GM19463 (cell line): ENCODE measurements at regions not wholly inside any gene's neighbourhood (a gene's known extent, or its start where the extent isn't known, plus 50 kb on each side); places are given as distances from the start of the nearest gene placed in this dataset.

Experiments used
- ATAC-seq: cut with Tn5 transposase; IDR thresholded peaks from one replicate; pipeline ENCODE4 v1.9.1; 2021; ENCODE audit warnings: mild to moderate bottlenecking, moderate library complexity; ENCODE audit not compliant: unreplicated experiment

DNA sequence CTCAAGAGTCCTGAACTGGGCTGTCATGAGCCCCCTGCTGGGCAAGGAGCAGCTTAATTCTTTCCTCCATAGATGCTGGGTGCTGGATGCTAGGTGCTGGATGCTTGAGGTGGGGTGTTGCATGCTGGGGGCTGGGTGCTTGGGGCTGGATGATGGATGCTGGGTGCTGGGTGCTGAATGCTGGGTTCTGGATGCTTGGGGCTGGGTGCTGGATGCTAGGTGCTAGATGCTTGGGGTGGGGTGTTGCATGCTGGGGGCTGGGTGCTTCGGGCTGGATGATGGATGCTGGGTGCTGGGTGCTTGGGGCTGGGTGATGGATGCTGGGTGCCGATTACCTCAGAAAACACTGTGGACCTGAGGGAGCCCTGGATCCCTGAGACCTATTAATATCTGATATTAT is 837.7 kb downstream of the GALR1 start:
- no peak for ATAC-seq

GRCh38 chr18:78090584-78090983 is 840.9 kb downstream of the GALR1 start:
- no peak for ATAC-seq

DNA sequence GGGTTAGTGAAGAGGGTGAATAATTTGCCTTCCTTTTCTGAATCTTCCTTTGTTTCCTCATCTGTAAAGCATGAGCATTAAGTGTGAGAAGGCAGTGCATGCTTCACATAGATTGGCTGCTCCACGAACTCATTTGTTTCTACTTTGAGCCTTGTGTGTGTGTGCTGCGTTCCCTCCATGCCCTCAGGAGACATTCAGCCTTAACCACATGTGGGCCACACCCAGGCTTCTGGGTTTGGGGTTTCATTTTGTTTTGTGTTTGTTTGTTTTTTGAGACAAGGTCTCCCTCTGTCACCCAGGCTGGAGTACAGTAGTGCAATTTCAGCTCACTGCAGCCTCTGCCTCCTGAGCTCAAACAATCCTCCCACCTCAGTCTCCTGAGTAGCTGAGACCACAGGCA is 843.3 kb downstream of the GALR1 start:
- ATAC-seq, result no peak

GRCh38 chr18:78099979-78100588 is 850.4 kb downstream of the GALR1 start:
- no peak for ATAC-seq

DNA sequence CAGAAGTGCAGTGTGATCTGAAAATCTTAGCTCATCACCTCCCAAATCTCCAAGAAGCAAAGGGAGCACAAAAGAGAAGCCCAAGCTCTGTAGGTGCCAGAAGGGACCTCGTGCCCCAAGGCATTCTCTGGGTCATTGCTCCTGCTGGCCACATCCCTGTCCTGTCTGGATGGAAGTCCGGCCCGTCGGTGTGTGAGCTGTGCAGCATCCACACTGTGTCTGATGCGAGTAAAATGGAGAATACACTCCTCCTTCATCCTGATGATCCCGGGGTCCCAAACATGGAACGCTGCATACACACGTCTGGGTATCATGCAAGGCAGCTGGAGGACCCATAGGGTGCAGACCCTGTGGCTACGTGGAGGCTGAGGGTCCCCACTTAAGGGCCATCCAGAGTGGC is 851.4 kb downstream of the GALR1 start:
- ATAC-seq, result no peak

- ATAC-seq, result no peak
Observed at GRCh38 chr18:78102135-78102534, 852.5 kb downstream of the GALR1 start.

DNA sequence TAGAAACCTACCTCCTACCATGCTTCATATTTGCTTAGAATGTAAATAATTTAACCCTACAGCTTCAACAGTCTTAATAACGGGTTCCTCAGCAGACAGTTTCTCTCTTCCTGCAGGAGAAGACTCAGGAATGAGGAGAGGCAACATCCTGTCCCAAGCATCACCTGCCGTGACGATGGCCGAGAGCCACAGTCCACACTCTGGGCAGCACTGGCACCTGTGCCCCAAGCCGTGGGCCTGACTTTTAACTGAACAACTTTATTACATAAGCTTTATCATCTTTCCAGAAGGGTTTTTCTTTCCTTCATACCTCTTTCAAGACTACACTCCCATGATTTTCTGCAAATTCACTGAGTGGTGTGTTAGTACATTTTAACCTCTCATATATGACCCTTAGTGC is 856.0 kb downstream of the GALR1 start:
- ATAC-seq, result no peak

GRCh38 chr18:78106946-78107345 is 857.3 kb downstream of the GALR1 start:
- no peak for ATAC-seq

DNA sequence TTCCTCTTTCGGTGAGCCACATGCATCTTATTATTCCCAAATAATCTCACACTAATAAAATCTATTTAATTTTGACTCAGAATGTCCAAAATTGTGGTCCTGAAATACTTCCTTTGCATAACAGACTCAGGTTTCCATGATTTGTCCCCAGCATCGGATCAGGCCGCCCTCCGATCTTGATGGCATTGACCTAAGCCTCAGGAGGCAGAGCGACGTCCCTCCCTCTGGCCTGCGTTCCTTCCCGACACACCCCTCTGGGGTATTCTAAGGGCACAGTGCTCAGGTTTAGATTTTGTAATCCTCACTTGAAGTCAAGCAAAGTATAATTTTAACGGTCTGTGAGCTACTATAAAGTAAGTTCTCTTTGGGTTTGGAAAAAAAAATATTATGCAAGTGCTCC is 857.7 kb downstream of the GALR1 start:
- ATAC-seq, result no peak

DNA sequence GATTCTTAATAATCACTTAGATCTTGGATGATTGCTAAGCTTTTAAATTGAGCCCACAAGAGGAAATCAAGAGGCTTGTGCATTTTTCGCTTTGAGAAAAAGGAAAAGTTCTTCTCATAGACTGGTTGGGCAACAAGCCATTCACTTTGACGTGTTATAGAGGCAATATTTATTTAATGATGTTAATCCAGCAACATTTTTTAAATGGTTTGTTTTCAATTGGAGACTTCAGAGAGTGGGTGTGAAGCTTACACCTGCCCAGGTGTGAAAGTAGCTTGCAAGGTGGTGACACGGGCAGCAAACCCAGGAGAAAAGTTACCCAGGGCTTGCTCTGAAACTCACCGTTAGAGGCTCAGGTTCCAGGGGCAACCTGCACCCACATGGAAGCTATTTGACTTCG is 858.9 kb downstream of the GALR1 start:
- ATAC-seq, result no peak

- ATAC-seq, result no peak
Observed at GRCh38 chr18:78113136-78113939, 863.7 kb downstream of the GALR1 start.

GRCh38 chr18:78113940-78114251 is 864.2 kb downstream of the GALR1 start:
- ATAC-seq, result no peak

DNA sequence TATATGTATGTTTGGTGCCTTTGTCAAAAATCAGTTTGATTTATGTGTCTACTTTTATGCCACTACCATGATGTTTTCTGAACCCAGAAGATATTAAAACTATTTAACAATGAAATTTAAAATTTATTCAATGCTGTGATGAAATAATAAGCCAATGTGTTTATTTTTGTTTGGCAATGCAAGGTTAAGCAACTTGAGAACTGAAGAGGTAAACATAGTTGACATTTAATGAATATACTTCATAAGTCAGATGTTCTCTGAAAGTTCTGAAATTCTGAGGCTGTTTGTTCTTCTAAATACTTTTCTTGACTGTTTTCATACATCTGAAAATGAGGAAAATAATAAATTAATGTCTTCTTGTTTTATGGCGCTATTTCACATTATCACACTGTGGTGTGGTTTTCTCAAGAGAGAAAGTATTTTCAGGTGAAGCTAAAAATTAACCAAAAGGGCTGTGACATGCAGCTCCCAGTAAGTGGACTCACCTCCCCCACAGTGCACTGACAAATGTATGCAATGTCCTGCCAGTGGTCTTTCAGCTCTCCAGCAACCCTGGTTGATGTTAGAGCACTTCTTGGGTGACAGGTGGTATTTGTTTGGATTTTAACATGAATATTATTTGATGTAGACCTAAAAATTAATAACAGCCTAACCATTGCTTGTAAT is 863.6 kb upstream of the SALL3 start:
- ATAC-seq, result no peak

DNA sequence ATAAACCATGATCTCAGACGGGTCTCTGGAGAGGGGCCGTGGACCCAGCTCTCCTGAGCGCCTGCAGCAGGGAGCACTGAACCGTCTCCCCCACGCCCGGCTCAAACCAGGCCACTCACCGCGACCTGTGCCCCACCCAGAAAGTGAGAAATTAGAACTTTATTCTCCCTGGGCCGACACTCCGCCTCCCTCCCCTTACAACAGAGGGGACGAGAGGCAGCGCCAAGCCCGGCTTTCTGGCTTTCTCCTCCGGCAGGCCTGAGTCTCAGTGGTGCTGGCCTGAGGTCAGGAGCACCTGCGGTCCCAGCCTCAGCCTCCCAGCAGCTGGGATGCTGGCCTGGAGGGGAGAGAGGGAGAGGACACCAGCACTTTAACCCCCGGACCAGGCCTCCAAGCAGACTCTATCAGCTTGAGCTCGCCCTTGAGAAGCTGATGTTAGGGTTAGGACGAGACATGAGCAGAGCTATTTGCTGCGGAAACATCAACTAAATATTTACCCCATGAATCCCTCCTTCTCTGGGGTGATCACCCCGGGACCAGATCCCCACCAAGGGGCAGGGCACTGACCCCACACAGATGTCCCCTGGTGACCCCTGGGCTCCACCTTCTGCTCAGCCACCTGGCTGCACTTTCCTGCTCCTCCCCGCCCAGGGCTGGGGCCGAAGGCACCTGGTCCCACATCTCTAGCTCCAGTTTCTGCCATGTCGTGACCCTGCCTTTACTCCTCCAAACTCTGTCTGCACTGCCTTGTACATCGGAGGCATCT is 856.3 kb upstream of the SALL3 start:
- ATAC-seq, result no peak

GRCh38 chr18:78123926-78124797 is 855.5 kb upstream of the SALL3 start:
- no peak for ATAC-seq

- ATAC-seq, result no peak
Observed at GRCh38 chr18:78125206-78125896, 854.3 kb upstream of the SALL3 start.

GRCh38 chr18:78126106-78126505 is 853.5 kb upstream of the SALL3 start:
- no peak for ATAC-seq

DNA sequence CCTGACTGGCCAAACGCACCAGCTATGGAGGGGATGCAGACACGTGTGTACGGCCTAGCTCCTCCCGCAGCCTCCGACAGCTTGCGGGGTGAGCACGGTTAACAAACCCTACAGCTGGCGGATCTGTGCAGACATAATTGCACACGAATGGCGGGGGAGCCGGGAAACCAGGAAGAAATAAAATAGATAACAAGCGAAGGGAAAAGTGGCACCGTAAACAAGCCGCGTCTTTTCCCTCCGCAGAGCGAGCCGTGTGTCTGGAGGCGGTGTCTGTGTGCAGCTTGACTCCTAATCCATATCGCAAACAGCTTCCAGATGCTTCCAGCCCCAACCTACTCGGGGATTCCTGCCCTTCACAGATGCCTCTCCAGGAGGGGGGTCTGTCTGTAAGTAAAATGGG is 853.1 kb upstream of the SALL3 start:
- no peak for ATAC-seq

DNA sequence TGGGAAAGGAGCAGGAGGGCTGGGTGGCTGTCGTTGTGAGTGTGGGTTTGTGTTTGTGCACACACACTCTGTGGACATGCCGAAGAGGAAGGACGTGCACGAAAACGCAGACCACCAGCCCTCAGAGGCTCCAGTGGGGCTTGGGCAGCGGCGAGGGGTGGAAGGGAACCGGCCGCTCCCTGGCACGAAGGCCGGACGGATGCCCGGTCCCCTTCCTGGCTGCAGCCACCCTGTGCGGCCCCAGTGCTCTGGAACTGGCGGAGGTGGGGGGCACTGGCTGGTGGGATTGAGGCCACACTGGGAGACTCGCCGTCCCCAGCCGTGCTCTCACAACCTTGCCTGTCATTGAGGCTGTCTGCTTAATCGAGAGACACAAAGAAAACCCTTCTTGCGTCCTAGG is 852.6 kb upstream of the SALL3 start:
- no peak for ATAC-seq

DNA sequence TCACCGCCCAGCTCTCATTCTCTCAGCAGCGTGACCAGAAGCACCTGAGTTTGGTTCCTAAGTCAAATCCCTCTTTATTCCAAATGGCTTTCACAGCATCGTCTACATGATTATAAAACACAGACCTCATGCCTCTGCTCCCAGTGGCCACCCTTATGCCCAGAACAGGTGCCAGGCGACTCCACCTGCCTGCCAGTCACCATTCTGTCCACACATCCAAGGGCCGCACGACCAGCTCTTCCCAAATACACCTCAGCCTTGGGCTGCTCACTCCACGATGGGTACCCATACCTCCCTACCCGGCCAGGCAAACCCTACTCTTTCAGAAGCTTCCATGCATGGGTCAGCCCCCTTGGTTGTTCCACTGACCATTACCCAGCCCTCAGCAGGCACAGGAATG is 851.6 kb upstream of the SALL3 start:
- no peak for ATAC-seq
